GM12878 (cell line): ENCODE measurements at regions not wholly inside any gene's neighbourhood (a gene's known extent, or its start where the extent isn't known, plus 50 kb on each side); places are given as distances from the start of the nearest gene placed in this dataset.

ENCODE experiments used
- ATAC-seq: fragments of 200-7000 bp; cut with Tn5 transposase; 3 replicates; pipeline ENCODE4 v1.9.1; 2020; ENCODE audit warnings: mild to moderate bottlenecking, moderate library complexity
- BruUV-seq: library from RNA; stranded (reverse); fragments of 400-500 nt; replicated peaks from 2 replicates; lab custom pipeline; 2021; lab: Mats Ljungman, UMichigan
- CTCF ChIA-PET: fragments of 300-600 bp; sonication (Branson Sonifier 250); formaldehyde crosslinking; extraction: SDS; loops from one replicate; lab custom pipeline; 2021; ENCODE audit warnings: inconsistent platforms; lab: Yijun Ruan, JAX
- POLR2A ChIA-PET: fragments of 350-600 bp; formaldehyde crosslinking; extraction: SDS; loops from one replicate; lab custom pipeline; 2021; ENCODE audit warnings: inconsistent platforms; lab: Charles Lee
- RAD21 ChIA-PET: fragments of 300-600 bp; sonication (Branson Sonifier 250); formaldehyde crosslinking; loops from one replicate; lab custom pipeline; 2023; ENCODE audit warnings: antibody characterized with exemption; ENCODE audit not compliant: unreplicated experiment; lab: Charles Lee
- SMC1A ChIA-PET: fragments of 300-600 bp; sonication (Branson Sonifier 250); formaldehyde crosslinking; loops from one replicate; lab custom pipeline; 2023; ENCODE audit not compliant: unreplicated experiment, uncharacterized antibody; lab: Charles Lee
- DNase-seq: peaks from one replicate; pipeline ENCODE4 v3.0.0-alpha.2; 2011; ENCODE audit warnings: low read depth, low spot score
- FAIRE-seq: peaks from 3 replicates; lab custom pipeline; 2011; peaks lifted over from hg19 to GRCh38; lab: Jason Lieb, UNC
- H2AFZ ChIP-seq: 2 replicates; pipeline ENCODE4 v1.6.0; 2011; ENCODE audit warnings: low read depth, low read length, control low read depth; ENCODE audit not compliant: control insufficient read depth
- H3K27ac ChIP-seq: 2 replicates; pipeline ENCODE4 v1.5.1; 2011; ENCODE audit warnings: control low read depth; ENCODE audit not compliant: control insufficient read depth, insufficient read depth
- H3K27me3 ChIP-seq, 2 experiments: replicated peaks in 1 of 2; 2 replicates each; pipeline versions ENCODE4 v1.6.0 to v1.6.1; 2011; ENCODE audit warnings: low read length in 1 of 2; ENCODE audit not compliant: control insufficient read depth in 2 of 2, insufficient read depth in 2 of 2
- H3K36me3 ChIP-seq, 2 experiments: 2 replicates each; pipeline ENCODE4 v1.5.1; 2011; ENCODE audit warnings: low read length in 1 of 2; ENCODE audit not compliant: control insufficient read depth in 2 of 2, insufficient read depth in 2 of 2
- H3K4me1 ChIP-seq: 2 replicates; pipeline ENCODE4 v1.6.1; 2011; ENCODE audit warnings: mild to moderate bottlenecking, low read length, moderate library complexity, mixed read lengths; ENCODE audit not compliant: control insufficient read depth, insufficient read depth
- H3K4me2 ChIP-seq: 2 replicates; pipeline ENCODE4 v1.6.0; 2011; ENCODE audit warnings: control low read depth; ENCODE audit not compliant: control insufficient read depth, insufficient read depth
- H3K4me3 ChIP-seq: fragments of 200-600 bp; sonication (generic); 2 replicates; pipeline ENCODE4 v1.5.1; 2016
- H3K79me2 ChIP-seq: 2 replicates; pipeline ENCODE4 v1.6.0; 2011; ENCODE audit warnings: low read length; ENCODE audit not compliant: control insufficient read depth, insufficient read depth
- H3K9ac ChIP-seq: 2 replicates; pipeline ENCODE4 v1.8.0; 2011; ENCODE audit warnings: low read length, control low read depth, mixed read lengths; ENCODE audit not compliant: control insufficient read depth, insufficient read depth
- H3K9me3 ChIP-seq: replicated peaks from 3 replicates; pipeline ENCODE4 v1.5.1; 2011; ENCODE audit warnings: mild to moderate bottlenecking, low read length; ENCODE audit not compliant: control insufficient read depth, insufficient read depth
- H4K20me1 ChIP-seq: 2 replicates; pipeline ENCODE4 v1.6.0; 2011; ENCODE audit not compliant: control insufficient read depth, insufficient read depth
- ATF3 ChIP-seq: IDR thresholded peaks from 2 replicates; pipeline ENCODE4 v1.6.1; 2011; ENCODE audit warnings: low read depth, mild to moderate bottlenecking, low read length, moderate library complexity, borderline replicate concordance; ENCODE audit errors: extremely low read depth
- BHLHE40 ChIP-seq, 2 experiments: fragments of 450-650 bp in 1 of 2; IDR thresholded peaks; 2 replicates each; pipeline ENCODE4 v1.6.1; 2011 to 2017; ENCODE audit warnings: low read depth in 2 of 2, borderline replicate concordance in 1 of 2, improper control_type of control experiment in 1 of 2, low read length in 1 of 2, mild to moderate bottlenecking in 1 of 2
- BRCA1 ChIP-seq: IDR thresholded peaks from 2 replicates; pipeline ENCODE4 v1.6.1; 2011; ENCODE audit warnings: low read depth, low read length, improper control_type of control experiment
- CBX5 ChIP-seq: sonication (generic); IDR thresholded peaks from 2 replicates; pipeline ENCODE4 v1.6.1; 2016; ENCODE audit warnings: low read depth, moderate library complexity, mild to moderate bottlenecking, inconsistent platforms
- CREM ChIP-seq: IDR thresholded peaks from 2 replicates; pipeline ENCODE4 v1.6.1; 2014; ENCODE audit warnings: antibody characterized with exemption, low read depth
- ESRRA ChIP-seq: IDR thresholded peaks from 2 replicates; pipeline ENCODE4 v1.6.1; 2012; ENCODE audit warnings: mild to moderate bottlenecking, low read length, improper control_type of control experiment
- IRF5 ChIP-seq: fragments of 450-650 bp; IDR thresholded peaks from 2 replicates; pipeline ENCODE4 v1.6.1; 2017; ENCODE audit warnings: borderline replicate concordance
- LARP7 ChIP-seq: fragments of 450-650 bp; IDR thresholded peaks from 2 replicates; pipeline ENCODE4 v1.6.1; 2017; ENCODE audit warnings: mild to moderate bottlenecking
- MEF2A ChIP-seq: IDR thresholded peaks from 2 replicates; pipeline ENCODE4 v1.6.1; 2011; ENCODE audit warnings: low read depth, mild to moderate bottlenecking, low read length, moderate library complexity; ENCODE audit not compliant: insufficient read depth
- MTA2 ChIP-seq: fragments of 450-650 bp; IDR thresholded peaks from 2 replicates; pipeline ENCODE4 v1.6.1; 2016; ENCODE audit warnings: low read depth, mild to moderate bottlenecking, moderate library complexity
- MXI1 ChIP-seq: fragments of 150-350 bp; IDR thresholded peaks from 2 replicates; pipeline ENCODE4 v1.6.1; 2011; ENCODE audit warnings: low read depth, mild to moderate bottlenecking, inconsistent platforms, low read length, improper control_type of control experiment
- NFXL1 ChIP-seq: fragments of 450-650 bp; IDR thresholded peaks from 2 replicates; pipeline ENCODE4 v1.6.1; 2017; ENCODE audit warnings: antibody characterized with exemption, mild to moderate bottlenecking, borderline replicate concordance
- NKRF ChIP-seq: fragments of 450-650 bp; conservative IDR thresholded peaks from 2 replicates; pipeline ENCODE4 v1.6.1; 2017; ENCODE audit warnings: mild to moderate bottlenecking, moderate library complexity
- PBX3 ChIP-seq: IDR thresholded peaks from 2 replicates; pipeline ENCODE4 v1.6.1; 2011; ENCODE audit warnings: mild to moderate bottlenecking, low read depth, low read length, moderate library complexity; ENCODE audit not compliant: insufficient replicate concordance
- RB1 ChIP-seq: fragments of 450-650 bp; formaldehyde crosslinking; IDR thresholded peaks from 2 replicates; pipeline ENCODE4 v1.6.1; 2017; ENCODE audit warnings: mild to moderate bottlenecking, borderline replicate concordance
- SRF ChIP-seq, 2 experiments: IDR thresholded peaks; 2 replicates each; pipeline ENCODE4 v1.6.1; 2011; ENCODE audit warnings: low read depth in 2 of 2, low read length in 2 of 2, mild to moderate bottlenecking in 1 of 2, moderate library complexity in 1 of 2
- SUZ12 ChIP-seq: fragments of 200-600 bp; sonication (generic); IDR thresholded peaks from one replicate; pipeline ENCODE4 v1.6.1; 2018; ENCODE audit warnings: antibody characterized with exemption, mild to moderate bottlenecking; ENCODE audit not compliant: unreplicated experiment
- TCF3 ChIP-seq: IDR thresholded peaks from 2 replicates; pipeline ENCODE4 v1.6.1; 2012; ENCODE audit warnings: low read depth, mild to moderate bottlenecking, low read length, borderline replicate concordance; ENCODE audit not compliant: insufficient read depth
- ZSCAN29 ChIP-seq: fragments of 450-650 bp; IDR thresholded peaks from 2 replicates; pipeline ENCODE4 v1.6.1; 2017; ENCODE audit warnings: mild to moderate bottlenecking, moderate library complexity
- WGBS: methylation state at CpG from one replicate; pipeline ENCODE4 v1.1.6; 2016; ENCODE audit warnings: low lambda C conversion rate; ENCODE audit not compliant: insufficient replicate concordance, insufficient coverage; ENCODE audit errors: missing lambda C conversion rate; 5-methylcytosine and 5-hydroxymethylcytosine counted together
- in situ Hi-C: fragments of 300-500 bp; cut with MboI; formaldehyde crosslinking; loops from 9 replicates; pipeline ENCODE4 v1.14.3; 2018; ENCODE audit warnings: mixed read lengths
- intact Hi-C: fragments of 100-400 bp; cut with micrococcal nuclease; formaldehyde crosslinking; loops from one replicate; pipeline ENCODE4 v1.14.2; 2022; ENCODE audit not compliant: unreplicated experiment
- TF ChIP-seq, protein P1 (sequence below): IDR thresholded peaks from 2 replicates; pipeline ENCODE4 v1.6.1; 2012; ENCODE audit warnings: low read depth, low read length, improper control_type of control experiment

DNA sequence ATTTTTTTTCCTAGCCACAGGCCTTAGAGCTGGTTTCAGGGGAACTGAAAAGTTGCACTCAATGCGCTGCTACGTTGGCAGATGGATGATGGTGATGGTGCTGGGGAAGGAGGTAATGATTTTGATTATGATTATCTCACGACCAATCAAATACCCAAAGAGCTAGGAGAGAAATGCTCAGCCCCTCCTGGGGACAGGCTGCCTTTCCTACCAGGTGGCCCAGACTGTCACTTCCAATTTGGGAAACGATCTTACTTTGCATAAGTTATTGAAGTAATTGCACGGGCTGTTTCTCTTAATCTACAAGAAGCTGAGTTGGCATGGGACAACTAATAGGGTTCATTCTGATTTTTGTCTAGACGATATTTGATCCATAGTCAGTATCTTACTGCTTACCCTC lies 379.7 kb upstream of the EEF2KMT start (continued):
- TF ChIP-seq IRF5 (no peak), CBX5 (no peak), ZSCAN29 (no peak), TCF3 (no peak), ATF3 (no peak)

GRCh38 chr16:5472552-5472951 lies 375.0 kb upstream of the EEF2KMT start:
- Histone ChIP-seq H3K4me3 (no peak overlapping the region), H3K4me1 (no peaks in the 10 kb centered on the region), H3K79me2 (no peaks in the 10 kb centered on the region), H3K9me3 (no peaks in the 10 kb centered on the region), H3K36me3 (no peaks in the 10 kb centered on the region), H3K27ac (no peak overlapping the region), H2AFZ (no peak overlapping the region), H3K4me2 (no peak overlapping the region), H3K9ac (no peak overlapping the region), H3K27me3 (no peaks in the 10 kb centered on the region), H4K20me1 (no peaks in the 10 kb centered on the region)
- in situ Hi-C loops (no loop called here), intact Hi-C loops (no loop called here)
- no TSS peak for BruUV-seq
- WGBS: 0% methylated on average over 7 of the region's 7 CpGs
- ChIA-PET RAD21 (no interaction called here), CTCF (no interaction called here), SMC1A (no interaction called here), POLR2A (no interaction called here)
- FAIRE-seq: no peak
- ATAC-seq: no peak
- DNase-seq: no peak
- no peak for TF ChIP-seq ESRRA
- no peak for TF ChIP-seq MTA2
- no peak for TF ChIP-seq LARP7
- no peak for TF ChIP-seq SUZ12
- TF ChIP-seq CREM: no peak
- TF ChIP-seq SRF (IDR thresholded peaks at IDR 0.05; ENCODE audit: low read depth in 2 of 2, low read length in 2 of 2): no peak
- TF ChIP-seq RB1: no peak
- TF ChIP-seq, protein P1, sequence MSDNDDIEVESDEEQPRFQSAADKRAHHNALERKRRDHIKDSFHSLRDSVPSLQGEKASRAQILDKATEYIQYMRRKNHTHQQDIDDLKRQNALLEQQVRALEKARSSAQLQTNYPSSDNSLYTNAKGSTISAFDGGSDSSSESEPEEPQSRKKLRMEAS: no peak
- TF ChIP-seq MXI1: no peak
- TF ChIP-seq BHLHE40 (IDR thresholded peaks at IDR 0.05; ENCODE audit: borderline replicate concordance in 1 of 2, low read depth in 2 of 2, low read length in 1 of 2): no peak
- no peak for TF ChIP-seq NKRF
- no peak for TF ChIP-seq BRCA1
- TF ChIP-seq PBX3: no peak
- TF ChIP-seq NFXL1: no peak
- no peak for TF ChIP-seq MEF2A
